G401.6 (cell line): ENCODE measurements at regions not wholly inside any gene's neighbourhood (a gene's known extent, or its start where the extent isn't known, plus 50 kb on each side); places are given as distances from the start of the nearest gene placed in this dataset.
"Not testable (repeated sequence)": the region's sequence is repeated elsewhere in the genome, so short reads cannot be mapped to it uniquely, and the experiment has no call there.

Experiments
- FAIRE-seq: peaks from 2 replicates; lab custom pipeline; 2012; peaks lifted over from hg19 to GRCh38; lab: Jason Lieb, UNC

DNA sequence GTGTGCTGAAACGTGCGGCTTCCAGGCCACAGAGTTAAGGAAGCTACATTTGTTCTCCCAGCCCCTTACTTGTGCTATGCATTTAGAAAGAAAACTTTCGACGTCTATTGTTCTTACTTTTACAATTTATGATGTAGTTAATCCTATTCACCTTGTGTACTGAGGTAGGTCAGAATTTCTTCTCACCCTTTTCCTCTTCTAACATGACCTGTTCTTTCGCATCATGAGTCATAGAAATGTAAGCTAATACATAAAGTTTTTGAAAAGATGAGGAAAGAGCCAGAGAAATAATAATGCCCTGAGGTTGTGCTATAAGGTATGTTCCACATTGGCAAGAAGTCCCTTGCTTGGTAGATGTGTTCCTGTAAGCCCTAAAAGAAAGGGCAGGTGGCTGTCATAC is 298.3 kb downstream of the TRIML1 start:
- no peak for FAIRE-seq

- FAIRE-seq = not testable (repeated sequence)
Measured at GRCh38 chr4:188438391-188438824, 299.2 kb downstream of the TRIML1 start.

DNA sequence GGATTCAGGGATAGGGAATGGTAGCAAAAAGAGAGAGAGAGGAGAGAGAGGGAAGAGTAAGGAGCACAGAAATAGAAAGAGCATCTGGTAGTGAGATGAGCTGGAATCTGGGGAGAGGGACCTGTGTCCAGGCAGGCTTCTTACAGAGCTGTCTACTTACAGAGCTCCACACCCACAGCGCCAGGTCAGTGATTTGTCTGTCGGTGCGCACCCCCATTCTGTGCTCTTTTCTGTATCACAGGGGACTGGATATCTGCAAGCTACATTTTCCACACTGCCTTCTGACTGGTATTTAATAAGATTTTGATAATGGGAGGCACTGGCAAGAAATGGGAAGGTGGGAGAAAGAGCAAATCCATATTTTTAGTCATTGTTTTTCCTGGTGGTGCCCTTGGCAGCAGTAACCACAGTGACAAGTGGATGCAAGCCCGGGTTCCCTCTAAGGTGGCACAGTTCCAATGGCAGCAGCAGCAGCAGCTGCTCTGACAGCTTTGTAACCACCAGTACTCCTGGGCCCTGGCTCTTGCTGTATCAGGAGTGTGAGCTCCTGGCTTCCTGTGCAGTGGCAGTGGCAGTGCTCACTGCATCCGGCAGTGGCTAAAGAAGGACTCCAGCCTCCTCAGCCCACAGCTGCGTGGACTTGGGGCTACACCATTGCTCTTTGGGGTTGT is 300.5 kb downstream of the TRIML1 start:
- FAIRE-seq = no peak

- no peak for FAIRE-seq
Measured at GRCh38 chr4:188444500-188444899, 305.3 kb downstream of the TRIML1 start.

- FAIRE-seq = not testable (repeated sequence)
Measured at GRCh38 chr4:188448996-188449395, 309.8 kb downstream of the TRIML1 start.

GRCh38 chr4:188450571-188450970 is 311.3 kb downstream of the TRIML1 start:
- no peak for FAIRE-seq

DNA sequence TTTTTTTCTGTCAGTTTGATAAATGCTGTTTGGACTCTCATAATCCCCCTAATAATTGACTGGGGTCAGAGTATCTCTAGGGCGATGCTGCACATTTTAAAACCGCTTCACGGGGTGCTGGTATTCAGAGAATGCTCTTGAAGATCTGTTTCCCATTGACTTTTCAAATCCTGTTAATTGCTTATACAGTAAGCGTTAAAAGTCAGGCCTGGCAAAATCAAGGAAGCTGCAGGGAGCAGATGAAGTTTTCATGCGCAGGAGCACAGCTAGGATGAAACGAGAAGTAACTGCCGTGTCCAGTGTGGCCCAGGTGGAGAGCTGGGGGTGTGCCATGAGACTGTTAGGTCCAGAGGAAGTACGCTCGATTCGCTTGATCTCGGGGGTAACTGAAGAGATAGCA is 312.9 kb downstream of the TRIML1 start:
- no peak for FAIRE-seq

- no peak for FAIRE-seq
Measured at GRCh38 chr4:188454575-188454974, 315.3 kb downstream of the TRIML1 start.

DNA sequence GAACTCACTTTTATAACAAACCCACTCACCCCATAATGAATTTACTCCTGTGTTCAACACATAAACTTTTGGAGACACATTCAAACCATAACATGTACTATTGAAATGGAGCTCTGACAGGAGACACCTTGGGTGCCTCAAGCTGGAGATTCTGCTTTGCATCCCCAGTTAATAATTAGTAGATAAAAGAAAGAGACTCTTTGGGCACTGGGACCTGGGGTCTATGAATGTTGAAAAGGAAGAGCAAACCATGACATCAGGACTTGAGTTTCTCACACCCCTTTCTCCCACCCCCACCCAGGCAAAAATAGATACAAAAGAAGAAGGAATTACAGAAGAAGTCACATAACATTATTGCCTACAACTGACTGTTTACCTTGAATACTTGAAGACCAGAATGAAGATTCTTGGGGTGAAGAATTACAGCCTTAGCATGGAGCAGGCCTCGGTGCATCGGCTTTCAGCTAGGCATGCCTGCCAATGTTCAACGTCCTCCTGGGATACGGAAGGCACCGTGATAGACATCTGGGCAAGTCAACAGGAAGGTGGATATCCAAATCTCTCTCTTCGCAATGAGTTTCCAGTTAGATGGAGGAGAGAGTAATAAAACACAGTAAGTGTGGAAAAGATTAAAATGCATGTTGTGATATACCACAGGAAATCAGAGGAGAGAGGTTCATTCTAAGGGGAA is 316.0 kb downstream of the TRIML1 start:
- FAIRE-seq = no peak

DNA sequence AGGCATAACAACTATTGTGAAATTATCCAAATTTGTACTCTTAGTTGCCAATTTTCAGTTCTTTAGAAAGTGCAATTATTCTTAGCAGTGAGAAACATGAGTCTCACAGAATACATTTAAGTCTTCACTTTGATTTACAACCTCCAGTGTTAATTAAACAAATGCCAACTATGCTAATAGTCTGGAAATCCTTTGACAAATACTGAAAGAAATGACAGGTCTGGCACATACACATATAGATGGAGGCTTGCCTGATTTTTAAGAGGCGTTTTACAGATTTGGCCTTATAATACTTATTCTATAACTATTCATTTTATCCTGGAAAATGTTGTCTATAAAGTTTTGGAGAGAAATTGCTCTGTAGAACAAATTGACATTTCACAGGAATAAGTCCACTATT is 320.1 kb downstream of the TRIML1 start:
- no peak for FAIRE-seq

DNA sequence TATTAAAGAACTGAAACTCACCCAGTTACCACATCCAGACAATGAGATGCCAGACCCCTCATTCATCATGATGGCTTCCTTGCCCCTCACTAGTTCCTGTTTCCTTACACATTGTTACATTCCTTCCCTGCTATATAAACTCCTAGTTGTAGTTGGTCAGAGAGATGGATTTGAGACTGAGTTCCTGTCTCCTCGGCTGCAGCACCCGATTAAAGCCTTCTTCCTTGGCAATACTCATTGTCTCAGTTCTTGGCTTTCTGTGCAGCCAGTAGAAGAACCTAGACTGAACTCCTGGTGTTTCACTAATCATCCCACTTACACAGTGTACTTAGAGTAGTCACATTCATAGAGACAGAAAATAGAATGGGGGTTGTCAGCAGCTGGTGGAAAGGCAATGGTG is 324.7 kb downstream of the TRIML1 start:
- FAIRE-seq = no peak

DNA sequence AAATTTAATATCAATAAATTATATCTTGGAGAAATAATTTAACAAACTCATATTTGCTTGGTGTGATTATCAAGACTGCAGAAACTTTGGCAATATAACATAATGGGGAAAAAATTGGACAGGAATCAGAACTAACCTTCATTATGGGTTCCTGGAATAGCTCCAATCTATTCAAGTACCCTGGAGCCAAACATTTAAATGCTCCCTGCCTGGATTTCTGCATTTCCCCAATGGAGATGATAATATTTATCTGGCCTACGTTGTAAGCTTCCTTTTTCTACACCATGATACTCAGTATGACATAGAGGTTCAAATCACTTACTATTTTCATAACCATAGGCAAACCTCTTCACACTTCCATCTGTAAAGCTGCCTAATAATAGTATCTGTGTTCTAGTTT is 326.8 kb downstream of the TRIML1 start:
- FAIRE-seq = no peak

DNA sequence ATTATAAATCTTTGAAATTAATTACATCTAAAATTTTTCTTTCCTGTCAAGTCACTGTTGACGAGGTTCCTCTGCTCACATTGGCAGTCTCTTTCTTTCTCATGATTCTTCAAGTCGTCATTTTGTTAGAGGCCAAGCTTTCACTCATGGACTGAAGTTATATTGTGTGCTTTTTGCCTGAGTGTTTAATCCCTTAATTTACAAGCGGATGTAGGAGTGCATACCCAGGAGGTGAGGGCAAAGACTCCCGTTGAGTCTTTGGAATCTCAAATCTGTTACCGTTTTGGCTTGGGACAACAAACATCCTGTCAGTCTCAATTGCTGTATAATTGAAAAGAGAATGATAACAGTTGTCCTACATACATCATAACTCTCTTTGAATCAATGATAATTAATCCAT is 345.0 kb downstream of the TRIML1 start:
- no peak for FAIRE-seq

DNA sequence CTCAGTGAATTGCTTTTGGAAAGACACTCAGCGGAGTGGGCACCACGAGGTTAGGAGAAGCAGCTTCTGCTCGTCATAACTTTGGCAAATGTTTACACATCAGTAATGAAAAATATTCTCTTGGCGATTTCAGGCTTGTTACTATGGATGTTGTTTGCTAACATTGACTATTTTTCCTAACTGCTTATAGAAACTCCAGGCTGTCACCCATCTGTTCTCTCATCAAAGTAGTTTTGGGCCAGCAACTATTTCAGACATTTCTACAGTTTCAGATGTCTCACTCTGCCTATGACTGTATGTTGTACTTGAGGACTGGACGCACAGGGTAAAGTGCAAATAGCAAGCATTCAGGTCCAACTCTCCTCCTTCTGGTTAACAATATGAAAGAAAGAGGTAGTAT is 346.7 kb downstream of the TRIML1 start:
- FAIRE-seq = no peak

GRCh38 chr4:188492886-188493285 is 353.6 kb downstream of the TRIML1 start:
- no peak for FAIRE-seq

DNA sequence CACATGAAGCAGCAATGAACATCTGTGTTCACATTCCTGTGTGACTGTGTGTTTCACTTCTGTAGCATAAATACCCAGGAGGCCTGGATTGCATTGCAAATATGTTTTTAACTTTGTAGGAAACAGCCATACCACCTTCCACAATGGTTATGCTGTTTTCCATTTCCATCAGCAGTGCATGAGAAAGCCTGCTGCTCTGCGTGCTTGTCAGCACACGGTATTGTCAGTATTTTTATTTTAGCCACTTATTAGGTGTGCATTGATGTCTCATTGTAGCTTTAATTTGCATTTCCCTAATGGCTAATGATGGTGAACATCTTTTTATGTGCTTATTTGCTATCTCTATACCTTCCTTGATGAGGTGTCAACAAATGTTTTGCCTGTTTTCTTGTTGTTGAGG is 355.9 kb downstream of the TRIML1 start:
- no peak for FAIRE-seq

DNA sequence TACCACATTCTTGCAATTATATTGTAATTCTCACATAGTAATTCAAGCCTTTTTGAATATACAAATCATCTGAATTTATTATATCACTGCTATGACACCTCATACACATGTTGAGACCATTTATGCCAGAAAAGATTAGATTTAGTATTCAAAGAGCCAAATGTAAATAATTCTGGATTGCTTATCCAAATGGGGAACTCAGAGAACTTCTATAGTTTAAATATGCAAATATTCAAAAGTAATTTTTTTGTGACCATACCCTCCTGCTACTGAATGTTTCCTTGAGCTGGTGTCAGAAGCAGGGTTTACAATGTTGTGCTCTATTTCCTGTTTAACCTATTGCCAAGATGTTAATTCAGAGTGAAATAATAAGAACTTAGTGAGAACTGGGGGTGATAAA is 372.2 kb downstream of the TRIML1 start:
- FAIRE-seq = no peak

DNA sequence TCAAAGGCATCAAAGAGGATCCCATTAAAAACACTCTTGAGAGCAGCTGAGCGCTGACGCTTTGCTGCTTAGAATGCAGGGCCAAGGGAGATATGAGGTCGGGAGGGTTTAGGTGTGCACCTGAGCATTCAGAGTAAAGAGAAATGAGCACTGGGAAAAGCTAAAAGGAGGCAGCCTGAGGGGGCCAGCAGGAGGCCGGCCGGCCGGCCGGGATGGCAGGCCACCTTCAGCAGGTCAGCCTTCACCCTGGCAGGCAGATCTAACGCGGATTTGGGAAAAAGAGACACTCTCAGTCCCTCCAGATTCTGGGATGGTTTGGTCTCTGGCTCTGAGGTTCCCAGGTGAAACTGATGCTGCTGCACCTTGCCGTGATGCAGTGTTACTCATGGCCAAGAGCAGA is 393.5 kb downstream of the TRIML1 start:
- no peak for FAIRE-seq

DNA sequence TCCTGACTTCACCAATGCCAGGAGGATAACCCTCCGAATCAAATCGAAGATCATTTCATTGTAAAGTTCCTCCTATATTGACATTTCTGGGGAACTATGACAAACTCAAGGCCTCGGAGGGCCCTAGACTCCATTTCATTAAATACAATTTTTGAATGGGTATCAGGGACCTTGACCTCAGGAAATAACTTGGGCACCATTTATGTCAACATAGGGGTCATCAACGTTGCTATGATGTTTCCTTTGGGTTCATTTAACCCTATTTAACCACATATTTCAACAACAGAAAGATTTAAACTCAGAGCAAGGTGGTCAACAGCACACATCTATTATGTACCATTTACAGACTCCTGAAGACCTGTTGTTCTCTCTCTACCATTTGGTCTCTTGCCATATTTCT is 395.1 kb downstream of the TRIML1 start:
- no peak for FAIRE-seq

DNA sequence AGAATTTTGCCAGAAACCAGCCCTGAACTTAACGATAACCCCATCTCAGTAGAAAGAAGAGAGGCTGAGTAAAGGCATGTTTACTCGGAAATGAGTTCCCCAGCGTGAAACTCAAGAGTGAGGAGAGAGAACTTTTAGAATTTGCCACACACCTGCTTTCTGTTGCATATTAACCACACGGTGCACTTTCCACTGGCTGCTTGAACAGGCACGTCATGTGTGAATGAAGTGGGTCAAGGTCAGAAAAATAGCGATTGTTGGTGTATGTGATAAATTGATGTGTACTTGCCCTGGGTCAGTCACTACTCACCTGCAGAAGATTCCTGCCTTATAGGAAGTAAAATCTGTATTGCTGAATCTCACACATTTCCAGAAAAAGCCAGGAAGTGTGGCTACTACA is 395.7 kb downstream of the TRIML1 start:
- FAIRE-seq = no peak

- no peak for FAIRE-seq
Measured at GRCh38 chr4:188536826-188537225, 397.6 kb downstream of the TRIML1 start.

DNA sequence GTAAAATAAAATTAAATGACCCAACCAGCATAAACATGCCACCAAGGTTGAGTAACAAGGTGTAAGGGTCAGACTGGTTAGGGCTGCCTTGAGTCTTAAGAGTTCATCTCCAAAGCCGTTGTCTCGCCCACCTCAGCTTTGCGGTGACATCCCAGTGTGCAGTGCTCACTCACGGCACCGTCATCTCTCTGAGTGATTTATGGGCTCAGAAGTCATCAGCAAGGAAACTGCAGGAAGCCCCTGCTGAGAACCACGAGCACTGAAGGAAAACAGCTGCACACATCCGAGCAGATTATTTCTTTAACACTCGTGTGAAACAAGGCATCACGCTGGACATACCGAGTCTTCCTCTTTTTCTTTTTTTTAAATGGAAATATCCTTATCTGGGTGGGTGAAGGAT is 411.1 kb downstream of the TRIML1 start:
- FAIRE-seq = no peak

GRCh38 chr4:188551156-188551555 is 411.9 kb downstream of the TRIML1 start:
- FAIRE-seq = no peak

DNA sequence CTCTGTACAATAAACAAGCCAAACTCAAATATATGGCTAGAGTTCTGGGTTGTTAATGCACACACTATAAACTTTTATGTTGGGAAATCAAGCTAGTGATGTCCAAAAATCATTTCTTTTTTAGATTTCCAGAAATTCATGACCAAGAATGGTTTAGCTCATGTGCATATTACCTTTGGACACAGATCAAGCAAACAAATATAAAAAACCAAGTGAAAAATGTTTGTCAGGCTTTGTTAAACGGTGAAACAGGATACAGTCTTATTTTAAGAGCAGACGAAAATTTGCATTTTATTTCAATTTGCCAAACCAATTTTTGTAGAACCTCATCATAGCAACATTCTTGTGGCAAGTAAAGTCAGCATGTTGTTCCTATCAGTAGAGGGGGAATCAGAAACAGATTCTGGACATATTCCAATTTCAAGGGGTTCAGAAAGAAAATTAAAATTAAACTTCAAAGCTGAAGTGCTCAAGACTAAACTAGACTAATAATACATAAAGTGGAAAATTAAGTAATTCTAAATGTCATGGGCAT is 413.6 kb downstream of the TRIML1 start:
- FAIRE-seq = no peak
